Epithelial cell of prostate (primary cell): ENCODE measurements at regions not wholly inside any gene's neighbourhood (a gene's known extent, or its start where the extent isn't known, plus 50 kb on each side); places are given as distances from the start of the nearest gene placed in this dataset.

ENCODE experiments used
- DNase-seq: peaks from one replicate; pipeline ENCODE4 v3.0.0-alpha.2; 2011; ENCODE audit warnings: low read depth, low spot score
- H3K27ac ChIP-seq: fragments of 450-650 bp; 2 replicates; pipeline ENCODE4 v1.5.1; 2017; ENCODE audit warnings: mild to moderate bottlenecking

- H3K27ac ChIP-seq: no peak overlapping the region
- no peak for DNase-seq
Observed at GRCh38 chr2:12579018-12579417, 137.7 kb upstream of the TRIB2 start.

GRCh38 chr2:12584338-12584737 lies 132.4 kb upstream of the TRIB2 start:
- no peak overlapping the region for H3K27ac ChIP-seq
- DNase-seq: no peak

GRCh38 chr2:12585784-12586183 lies 131.0 kb upstream of the TRIB2 start:
- H3K27ac ChIP-seq: no peak overlapping the region
- no peak for DNase-seq

- peak overlapping the region; percentile 91 for H3K27ac ChIP-seq
- DNase-seq: no peak
Observed at GRCh38 chr2:12587228-12587627, 129.5 kb upstream of the TRIB2 start.

GRCh38 chr2:12587729-12588522 lies 128.8 kb upstream of the TRIB2 start:
- DNase-seq: peak; percentile 83
- peak overlapping the region; percentile 91 for H3K27ac ChIP-seq

GRCh38 chr2:12588986-12589385 lies 127.8 kb upstream of the TRIB2 start:
- H3K27ac ChIP-seq: peak overlapping the region; percentile 91
- no peak for DNase-seq

- no peak overlapping the region for H3K27ac ChIP-seq
- no peak for DNase-seq
Observed at GRCh38 chr2:12589802-12590320, 126.9 kb upstream of the TRIB2 start.

- DNase-seq: no peak
- H3K27ac ChIP-seq: no peak overlapping the region
Observed at GRCh38 chr2:12592296-12592695, 124.4 kb upstream of the TRIB2 start.

- DNase-seq: no peak
- H3K27ac ChIP-seq: peak overlapping the region; percentile 7
Observed at GRCh38 chr2:12594590-12594989, 122.1 kb upstream of the TRIB2 start.

- no peak overlapping the region for H3K27ac ChIP-seq
Observed at GRCh38 chr2:12596771-12597170, 120.0 kb upstream of the TRIB2 start.

GRCh38 chr2:12597610-12598009 lies 119.1 kb upstream of the TRIB2 start:
- DNase-seq: no peak
- no peak overlapping the region for H3K27ac ChIP-seq

More at GRCh38 chr2:12596771-12597170, 120.0 kb upstream of the TRIB2 start:
- DNase-seq: no peak

GRCh38 chr2:12602661-12603060 lies 114.1 kb upstream of the TRIB2 start:
- no peak for DNase-seq
- no peak overlapping the region for H3K27ac ChIP-seq

- H3K27ac ChIP-seq: no peak overlapping the region
- DNase-seq: no peak
Observed at GRCh38 chr2:12603781-12604295, 112.9 kb upstream of the TRIB2 start.

- DNase-seq: no peak
- no peak overlapping the region for H3K27ac ChIP-seq
Observed at GRCh38 chr2:12604341-12604740, 112.4 kb upstream of the TRIB2 start.

GRCh38 chr2:12605366-12605765 lies 111.4 kb upstream of the TRIB2 start:
- no peak for DNase-seq
- no peak overlapping the region for H3K27ac ChIP-seq

GRCh38 chr2:12605936-12606335 lies 110.8 kb upstream of the TRIB2 start:
- no peak overlapping the region for H3K27ac ChIP-seq
- DNase-seq: no peak

- DNase-seq: no peak
- H3K27ac ChIP-seq: no peak overlapping the region
Observed at GRCh38 chr2:12606472-12607000, 110.2 kb upstream of the TRIB2 start.

GRCh38 chr2:12607971-12608370 lies 108.8 kb upstream of the TRIB2 start:
- DNase-seq: peak; percentile 70
- no peak overlapping the region for H3K27ac ChIP-seq

GRCh38 chr2:12610314-12610713 lies 106.4 kb upstream of the TRIB2 start:
- DNase-seq: no peak

GRCh38 chr2:12612168-12612567 lies 104.6 kb upstream of the TRIB2 start:
- H3K27ac ChIP-seq: no peak overlapping the region

More at GRCh38 chr2:12610314-12610713, 106.4 kb upstream of the TRIB2 start:
- no peak overlapping the region for H3K27ac ChIP-seq

GRCh38 chr2:12612671-12613070 lies 104.1 kb upstream of the TRIB2 start:
- DNase-seq: no peak
- H3K27ac ChIP-seq: no peak overlapping the region

More at GRCh38 chr2:12612168-12612567, 104.6 kb upstream of the TRIB2 start:
- no peak for DNase-seq
